ENCODE measurements at regions not wholly inside any gene's neighbourhood (a gene's known extent, or its start where the extent isn't known, plus 50 kb on each side); places are given as distances from the start of the nearest gene placed in this dataset.

GRCh38 chr2:12453731-12454130 is 263.0 kb upstream of the TRIB2 start:
- Histone ChIP-seq H3K79me2 (ENCODE audit: control insufficient read depth, insufficient read depth, low read length) (no peaks in the 10 kb centered on the region), H3K27me3 (replicated peaks in 1 of 4; ENCODE audit: control extremely low read depth in 1 of 4, control insufficient read depth in 3 of 4, insufficient read depth in 4 of 4, low read length in 3 of 4) (no peaks in the 10 kb centered on the region), H2AFZ (ENCODE audit: insufficient read depth, low read depth, low read length, poor library complexity, severe bottlenecking) (no peak overlapping the region), H3K36me3 (replicated peaks in 1 of 2; ENCODE audit: control extremely low read depth in 1 of 2, control insufficient read depth in 1 of 2, extremely low read depth in 1 of 2, insufficient read depth in 2 of 2, low read length in 1 of 2) (no peaks in the 10 kb centered on the region), H3K9me3 (ENCODE audit: control extremely low read depth in 1 of 3, control insufficient read depth in 2 of 3, insufficient read depth in 1 of 3, low read length in 2 of 3) (no peaks in the 10 kb centered on the region), H3K9ac (ENCODE audit: low read length) (no peak overlapping the region), H3K4me3 (ENCODE audit: control extremely low read depth in 1 of 5, extremely low read depth in 1 of 5, insufficient read depth in 1 of 5, low read depth in 2 of 5, low read length in 4 of 5) (no peak overlapping the region), H3K27ac (ENCODE audit: low read length in 2 of 2) (no peak overlapping the region), H4K20me1 (ENCODE audit: control insufficient read depth, insufficient read depth, low read length, poor library complexity, severe bottlenecking) (no peaks in the 10 kb centered on the region), H3K4me1 (ENCODE audit: control insufficient read depth in 2 of 2, insufficient read depth in 2 of 2, low read length in 2 of 2) (peaks cover 14% of the 10 kb centered on the region in 2 donors), H3K4me2 (replicated peaks; ENCODE audit: low read depth, low read length, poor library complexity, severe bottlenecking) (no peak overlapping the region)
- Mint-ChIP-seq H3K27ac (no peak overlapping the region), H3K9me3 (ENCODE audit: insufficient read depth) (no peaks in the 10 kb centered on the region), H3K4me1 (peaks cover 24% of the 10 kb centered on the region), H3K4me3 (no peak overlapping the region), H3K27me3 (no peaks in the 10 kb centered on the region)
- no peak for TF ChIP-seq CTCF (IDR thresholded peaks at IDR 0.05)
- TF ChIP-seq EZH2 (IDR thresholded peaks at IDR 0.05; ENCODE audit: borderline replicate concordance, insufficient read depth, low read depth, low read length, poor library complexity, severe bottlenecking), result no peak
- 98% methylated on average over 10 of the region's 11 CpGs for WGBS (ENCODE audit: insufficient coverage)
- ChIA-PET POLR2A (interaction anchor here (0.5 kb wide), 1 partner anchor 666 kb away, joined by 6 read pairs; no protein-coding TSS in a partner anchor), CTCF (no interaction called here)
- DNase-seq (no peak), ATAC-seq (ENCODE audit: low read depth) (no peak)
- intact Hi-C loops (cut with micrococcal nuclease), result no loop called here

GRCh38 chr2:12455661-12456060 is 261.1 kb upstream of the TRIB2 start:
- H3K9ac ChIP-seq (ENCODE audit: low read length), result no peak overlapping the region
- no peak overlapping the region for H3K27ac Mint-ChIP-seq
- TF ChIP-seq CTCF (IDR thresholded peaks at IDR 0.05) (no peak), EZH2 (IDR thresholded peaks at IDR 0.05; ENCODE audit: borderline replicate concordance, insufficient read depth, low read depth, low read length, poor library complexity, severe bottlenecking) (no peak)
- ATAC-seq (ENCODE audit: low read depth) (no peak), DNase-seq (no peak)
- peaks cover 14% of the 10 kb centered on the region in 2 donors for H3K4me1 ChIP-seq (ENCODE audit: control insufficient read depth in 2 of 2, insufficient read depth in 2 of 2, low read length in 2 of 2)
- WGBS (ENCODE audit: insufficient coverage), result no CpG with 5 or more reads among the region's 2 CpGs
- CTCF ChIA-PET, result interaction anchor here (2.1 kb wide), 1 partner anchor 260 kb away, joined by 11 read pairs; the partner anchor contains the start of gene TRIB2
- no peaks in the 10 kb centered on the region for H3K27me3 Mint-ChIP-seq
- H3K9me3 Mint-ChIP-seq (ENCODE audit: insufficient read depth), result no peaks in the 10 kb centered on the region
- no peak overlapping the region for H3K4me3 ChIP-seq (ENCODE audit: control extremely low read depth in 1 of 5, extremely low read depth in 1 of 5, insufficient read depth in 1 of 5, low read depth in 2 of 5, low read length in 4 of 5)
- peaks cover 24% of the 10 kb centered on the region for H3K4me1 Mint-ChIP-seq
- H3K4me3 Mint-ChIP-seq, result no peak overlapping the region
- no peaks in the 10 kb centered on the region for H3K27me3 ChIP-seq (replicated peaks in 1 of 4; ENCODE audit: control extremely low read depth in 1 of 4, control insufficient read depth in 3 of 4, insufficient read depth in 4 of 4, low read length in 3 of 4)
- H2AFZ ChIP-seq (ENCODE audit: insufficient read depth, low read depth, low read length, poor library complexity, severe bottlenecking), result no peak overlapping the region
- H3K9me3 ChIP-seq (ENCODE audit: control extremely low read depth in 1 of 3, control insufficient read depth in 2 of 3, insufficient read depth in 1 of 3, low read length in 2 of 3), result no peaks in the 10 kb centered on the region
- H3K27ac ChIP-seq (ENCODE audit: low read length in 2 of 2), result no peak overlapping the region
- H3K36me3 ChIP-seq (replicated peaks in 1 of 2; ENCODE audit: control extremely low read depth in 1 of 2, control insufficient read depth in 1 of 2, extremely low read depth in 1 of 2, insufficient read depth in 2 of 2, low read length in 1 of 2), result no peaks in the 10 kb centered on the region
- no peak overlapping the region for H3K4me2 ChIP-seq (replicated peaks; ENCODE audit: low read depth, low read length, poor library complexity, severe bottlenecking)
- no peaks in the 10 kb centered on the region for H3K79me2 ChIP-seq (ENCODE audit: control insufficient read depth, insufficient read depth, low read length)
- H4K20me1 ChIP-seq (ENCODE audit: control insufficient read depth, insufficient read depth, low read length, poor library complexity, severe bottlenecking), result no peaks in the 10 kb centered on the region
- intact Hi-C loops (cut with micrococcal nuclease), result no loop called here
- POLR2A ChIA-PET, result no interaction called here

Measured in B cell (primary cell).